Activated naive CD8-positive, alpha-beta T cell treated with anti-CD3 and anti-CD28 coated beads, Interleukin-2, amount 10 ng/mL, durations not matched to agents 7 days and 5 days (primary cell): ENCODE measurements at regions not wholly inside any gene's neighbourhood (a gene's known extent, or its start where the extent isn't known, plus 50 kb on each side); places are given as distances from the start of the nearest gene placed in this dataset.

Source experiments
- ATAC-seq: fragments of 150-1000 bp; cut with Tn5 transposase; one replicate; pipeline ENCODE4 v1.10.0; 2021; ENCODE audit warnings: low read depth, moderate library complexity
- POLR2A ChIA-PET: fragments of 350-600 bp; sonication (Branson Sonifier 250); formaldehyde crosslinking; loops from one replicate; lab custom pipeline; 2021; ENCODE audit warnings: antibody characterized with exemption; lab: Charles Lee
- DNase-seq: peaks from one replicate; pipeline ENCODE4 v3.0.0; 2021
- H3K27ac Mint-ChIP-seq: one replicate; pipeline ENCODE4 v1.8.0; 2022; ENCODE audit warnings: mild to moderate bottlenecking, mixed read lengths
- H3K27me3 Mint-ChIP-seq: one replicate; pipeline ENCODE4 v1.8.0; 2022; ENCODE audit warnings: mild to moderate bottlenecking, moderate library complexity, mixed read lengths
- H3K36me3 Mint-ChIP-seq: one replicate; pipeline ENCODE4 v1.8.0; 2021; ENCODE audit warnings: mild to moderate bottlenecking, mixed read lengths
- H3K4me1 Mint-ChIP-seq: one replicate; pipeline ENCODE4 v1.8.0; 2021; ENCODE audit warnings: mixed read lengths
- H3K4me3 Mint-ChIP-seq: one replicate; pipeline ENCODE4 v1.8.0; 2022; ENCODE audit warnings: mild to moderate bottlenecking, moderate library complexity, mixed read lengths
- H3K9me3 Mint-ChIP-seq: one replicate; pipeline ENCODE4 v1.8.0; 2021; ENCODE audit warnings: mixed read lengths

DNA sequence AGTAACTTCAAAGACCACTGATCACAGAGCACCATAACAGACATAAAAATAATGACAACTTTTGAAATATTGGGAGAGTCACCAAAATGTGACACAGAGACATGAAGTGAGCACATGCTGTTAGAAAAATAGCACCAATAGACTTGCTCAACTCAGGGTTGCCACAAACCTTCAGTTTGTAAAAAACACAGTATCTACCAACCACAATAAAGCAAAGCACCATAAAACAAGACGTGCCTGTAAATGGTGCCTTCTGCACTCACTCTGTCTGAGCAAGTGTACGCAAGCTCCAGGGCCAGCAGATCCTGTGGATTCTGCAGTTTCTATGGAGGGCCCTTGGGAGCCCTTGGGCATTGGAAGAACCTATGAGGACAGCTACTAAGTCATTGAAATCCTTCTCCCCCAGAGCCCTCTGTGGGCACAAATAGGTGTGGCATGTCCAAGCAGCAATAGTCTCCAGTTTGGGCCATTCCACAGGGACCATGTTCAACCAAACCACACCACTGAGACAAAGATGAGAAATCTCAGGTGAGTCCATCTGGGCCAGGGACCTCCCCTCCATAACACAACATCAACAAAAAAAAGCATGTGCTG lies 116.9 kb upstream of the RAB4A start:
- no peak for ATAC-seq

DNA sequence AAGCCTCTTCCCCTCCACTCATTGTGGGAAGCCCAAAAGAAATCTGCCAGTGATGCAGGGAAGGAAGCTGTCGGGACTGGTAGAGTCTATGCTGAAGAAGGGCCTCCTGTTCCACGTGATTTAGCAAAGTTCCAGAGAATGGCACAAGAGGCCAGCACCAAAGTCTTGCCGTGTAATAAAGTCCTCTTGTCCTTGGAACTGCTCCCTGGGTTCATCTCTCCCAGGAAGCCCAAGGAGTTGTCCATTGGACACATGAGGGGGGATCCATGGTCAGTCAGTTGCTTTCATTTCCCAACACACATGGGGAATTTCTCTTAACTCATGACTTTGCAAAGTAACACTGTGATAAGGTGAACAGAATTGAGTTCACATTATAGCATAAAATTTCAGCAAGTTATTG lies 116.1 kb upstream of the RAB4A start:
- Mint-ChIP-seq H3K27ac (no peak overlapping the region), H3K4me3 (no peak overlapping the region), H3K9me3 (no peaks in the 10 kb centered on the region), H3K4me1 (peaks cover 20% of the 10 kb centered on the region), H3K27me3 (peaks cover 2% of the 10 kb centered on the region), H3K36me3 (peaks cover 2% of the 10 kb centered on the region)
- no peak for ATAC-seq
- DNase-seq: no peak
- POLR2A ChIA-PET: no interaction called here

More for the DNA sequence above, 116.9 kb upstream of the RAB4A start:
- POLR2A ChIA-PET: no interaction called here
- H3K4me1 Mint-ChIP-seq: peaks cover 20% of the 10 kb centered on the region
- H3K4me3 Mint-ChIP-seq: no peak overlapping the region
- H3K9me3 Mint-ChIP-seq: no peaks in the 10 kb centered on the region
- H3K27me3 Mint-ChIP-seq: no peaks in the 10 kb centered on the region
- no peak overlapping the region for H3K27ac Mint-ChIP-seq
- peaks cover 2% of the 10 kb centered on the region for H3K36me3 Mint-ChIP-seq
- no peak for DNase-seq

DNA sequence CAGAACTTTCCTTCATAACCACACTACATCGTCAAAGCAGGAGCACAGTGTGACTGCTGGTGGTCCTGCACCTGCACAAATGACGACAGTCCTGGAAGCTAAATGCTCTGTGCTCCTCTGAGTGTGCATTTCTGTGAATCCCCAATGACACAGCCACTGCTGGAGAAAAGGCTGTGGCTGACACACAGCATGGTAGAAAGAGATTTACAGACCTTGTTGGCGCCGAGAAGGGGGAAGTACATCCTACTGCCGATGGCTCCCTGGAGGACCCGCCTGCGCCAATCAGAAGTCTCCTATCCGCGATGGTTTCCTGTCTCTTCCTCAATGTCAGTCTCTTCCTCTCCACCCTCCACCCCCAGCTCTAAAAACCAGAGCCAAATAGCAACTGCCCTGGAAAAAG lies 115.4 kb upstream of the RAB4A start:
- Mint-ChIP-seq H3K9me3 (no peaks in the 10 kb centered on the region), H3K4me1 (peaks cover 20% of the 10 kb centered on the region), H3K27ac (peak overlapping the region; percentile 78), H3K27me3 (peaks cover 2% of the 10 kb centered on the region), H3K36me3 (peaks cover 2% of the 10 kb centered on the region), H3K4me3 (peak overlapping the region; percentile 67)
- no peak for DNase-seq
- peak; percentile 82 for ATAC-seq
- POLR2A ChIA-PET: no interaction called here

GRCh38 chr1:229156872-229157271 lies 114.0 kb upstream of the RAB4A start:
- no peaks in the 10 kb centered on the region for H3K9me3 Mint-ChIP-seq
- no peak overlapping the region for H3K27ac Mint-ChIP-seq
- ATAC-seq (no peak), DNase-seq (no peak)
- peaks cover 2% of the 10 kb centered on the region for H3K27me3 Mint-ChIP-seq
- H3K36me3 Mint-ChIP-seq: peaks cover 2% of the 10 kb centered on the region
- POLR2A ChIA-PET: no interaction called here
- peaks cover 20% of the 10 kb centered on the region for H3K4me1 Mint-ChIP-seq
- H3K4me3 Mint-ChIP-seq: no peak overlapping the region

GRCh38 chr1:229157480-229157879 lies 113.4 kb upstream of the RAB4A start:
- H3K4me3 Mint-ChIP-seq: no peak overlapping the region
- H3K36me3 Mint-ChIP-seq: peaks cover 2% of the 10 kb centered on the region
- H3K4me1 Mint-ChIP-seq: peaks cover 19% of the 10 kb centered on the region
- ATAC-seq: no peak
- no peaks in the 10 kb centered on the region for H3K9me3 Mint-ChIP-seq
- H3K27me3 Mint-ChIP-seq: peaks cover 2% of the 10 kb centered on the region
- POLR2A ChIA-PET: no interaction called here
- no peak overlapping the region for H3K27ac Mint-ChIP-seq
- DNase-seq: no peak

DNA sequence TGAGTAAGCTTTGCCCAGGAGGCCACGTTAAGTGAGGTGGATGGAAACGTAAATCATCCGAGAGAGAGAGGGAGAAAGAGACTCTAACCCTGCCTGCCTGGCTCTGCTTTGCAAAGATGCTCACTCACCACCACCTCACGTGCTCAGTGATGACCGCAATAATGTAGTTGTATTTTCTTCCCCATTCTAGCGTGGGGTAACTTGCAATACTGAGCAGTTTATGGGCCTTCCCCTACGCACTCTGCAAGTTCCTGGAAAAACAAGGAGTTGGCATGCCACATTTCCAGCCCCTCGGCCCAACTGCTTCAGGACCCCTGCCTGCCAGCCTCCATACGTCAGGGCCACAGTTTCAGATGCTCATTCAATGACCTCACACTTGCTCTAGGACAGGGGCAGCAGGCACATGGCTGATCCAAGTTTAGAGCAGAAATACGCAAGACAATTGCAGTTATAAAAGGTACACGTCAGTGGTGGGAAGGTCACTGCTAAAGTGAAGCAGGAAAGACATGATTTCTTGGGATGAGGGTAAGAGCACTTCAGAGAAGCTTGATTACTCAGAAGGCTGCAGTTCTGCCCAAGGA lies 112.5 kb upstream of the RAB4A start:
- Mint-ChIP-seq H3K36me3 (peaks cover 2% of the 10 kb centered on the region), H3K27ac (no peak overlapping the region), H3K9me3 (no peaks in the 10 kb centered on the region), H3K4me3 (no peak overlapping the region), H3K27me3 (peaks cover 2% of the 10 kb centered on the region), H3K4me1 (peaks cover 19% of the 10 kb centered on the region)
- DNase-seq (no peak), ATAC-seq (no peak)
- POLR2A ChIA-PET: no interaction called here

- no peak overlapping the region for H3K27ac Mint-ChIP-seq
- peaks cover 2% of the 10 kb centered on the region for H3K36me3 Mint-ChIP-seq
- H3K4me3 Mint-ChIP-seq: no peak overlapping the region
- H3K27me3 Mint-ChIP-seq: peaks cover 2% of the 10 kb centered on the region
- no peaks in the 10 kb centered on the region for H3K9me3 Mint-ChIP-seq
- POLR2A ChIA-PET: no interaction called here
- H3K4me1 Mint-ChIP-seq: peaks cover 19% of the 10 kb centered on the region
- DNase-seq (no peak), ATAC-seq (no peak)
Observed at GRCh38 chr1:229158927-229159326, 112.0 kb upstream of the RAB4A start.

DNA sequence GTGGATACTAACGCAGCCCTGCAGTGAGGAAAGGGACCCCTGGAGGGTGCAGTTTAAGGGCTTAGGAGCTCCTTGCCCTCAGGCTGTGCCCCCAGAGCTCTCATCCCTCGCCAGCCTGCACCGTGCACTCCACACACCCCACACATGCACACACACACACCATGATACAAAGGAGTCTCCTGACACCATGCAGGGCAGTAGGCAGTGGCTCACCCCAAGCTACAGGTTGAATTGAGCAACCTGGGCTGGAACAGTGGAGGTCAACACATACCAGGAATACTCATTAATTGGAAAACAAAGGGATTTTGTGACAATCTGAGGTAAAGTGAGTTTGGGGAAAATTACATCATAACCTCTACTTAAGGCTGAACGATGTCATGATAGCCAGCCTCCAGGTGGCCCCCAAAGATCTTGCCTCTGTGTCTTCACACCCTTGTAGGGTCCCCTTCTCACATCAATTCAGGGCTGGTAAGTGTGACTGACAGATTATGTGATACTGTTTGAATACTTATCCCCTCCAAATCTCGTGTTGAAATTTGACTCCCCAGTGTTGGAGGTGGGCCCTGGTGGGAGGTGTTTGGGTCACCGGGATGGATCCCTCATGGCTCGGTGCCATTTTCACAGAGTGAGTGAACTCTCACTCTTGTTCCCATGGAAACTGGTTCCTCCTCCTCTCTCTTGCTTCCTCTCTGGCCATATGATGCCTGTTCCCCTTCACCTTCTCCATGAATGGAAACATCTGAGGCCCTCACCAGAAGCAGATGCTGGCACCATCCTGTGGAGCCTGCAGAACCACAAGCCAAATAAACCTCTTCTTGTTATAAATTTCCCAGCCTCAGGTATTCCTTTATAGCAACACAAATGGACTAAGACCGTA lies 111.0 kb upstream of the RAB4A start:
- Mint-ChIP-seq H3K4me1 (peaks cover 12% of the 10 kb centered on the region), H3K9me3 (no peaks in the 10 kb centered on the region), H3K4me3 (no peak overlapping the region), H3K36me3 (peaks cover 2% of the 10 kb centered on the region), H3K27ac (peak overlapping the region; percentile 21), H3K27me3 (peaks cover 2% of the 10 kb centered on the region)
- POLR2A ChIA-PET: no interaction called here
- DNase-seq (no peak), ATAC-seq (no peak)

DNA sequence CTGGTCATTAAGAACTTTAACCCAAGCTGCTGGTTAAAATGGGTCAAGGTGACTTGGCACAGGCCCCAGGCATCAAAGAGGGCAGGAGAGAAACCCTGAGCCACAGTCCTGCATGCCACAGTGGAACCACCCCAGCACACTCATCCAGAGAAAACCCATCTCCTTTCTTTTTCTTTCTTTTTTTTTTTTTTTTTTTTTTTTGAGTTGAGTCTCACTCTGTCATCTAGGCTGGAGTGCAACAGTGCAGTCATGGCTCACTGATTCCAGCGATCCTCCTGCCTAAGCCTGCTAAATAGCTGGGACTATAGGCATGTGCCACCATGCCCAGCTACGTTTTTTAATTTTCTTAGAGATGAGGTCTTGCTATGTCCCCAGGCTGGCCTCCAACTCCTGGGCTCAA lies 109.2 kb upstream of the RAB4A start:
- H3K27me3 Mint-ChIP-seq: peaks cover 2% of the 10 kb centered on the region
- H3K4me1 Mint-ChIP-seq: peaks cover 3% of the 10 kb centered on the region
- DNase-seq (no peak), ATAC-seq (no peak)
- no peak overlapping the region for H3K4me3 Mint-ChIP-seq
- POLR2A ChIA-PET: no interaction called here
- no peaks in the 10 kb centered on the region for H3K36me3 Mint-ChIP-seq
- H3K27ac Mint-ChIP-seq: no peak overlapping the region
- H3K9me3 Mint-ChIP-seq: no peaks in the 10 kb centered on the region

- POLR2A ChIA-PET: no interaction called here
- DNase-seq: no peak
- ATAC-seq: no peak
- Mint-ChIP-seq H3K27ac (no peak overlapping the region), H3K9me3 (no peaks in the 10 kb centered on the region), H3K36me3 (no peaks in the 10 kb centered on the region), H3K4me1 (peaks cover 2% of the 10 kb centered on the region), H3K4me3 (no peak overlapping the region), H3K27me3 (peaks cover 4% of the 10 kb centered on the region)
Observed at GRCh38 chr1:229162825-229163515, 107.9 kb upstream of the RAB4A start.

- DNase-seq (no peak), ATAC-seq (no peak)
- Mint-ChIP-seq H3K36me3 (no peaks in the 10 kb centered on the region), H3K9me3 (no peaks in the 10 kb centered on the region), H3K4me3 (no peak overlapping the region), H3K27me3 (peaks cover 2% of the 10 kb centered on the region), H3K27ac (no peak overlapping the region), H3K4me1 (no peaks in the 10 kb centered on the region)
- POLR2A ChIA-PET: no interaction called here
Observed at GRCh38 chr1:229164348-229164747, 106.6 kb upstream of the RAB4A start.

GRCh38 chr1:229164836-229165735 lies 105.8 kb upstream of the RAB4A start:
- Mint-ChIP-seq H3K9me3 (no peaks in the 10 kb centered on the region), H3K4me3 (no peak overlapping the region), H3K36me3 (no peaks in the 10 kb centered on the region), H3K4me1 (no peaks in the 10 kb centered on the region), H3K27me3 (peaks cover 2% of the 10 kb centered on the region), H3K27ac (no peak overlapping the region)
- DNase-seq (no peak), ATAC-seq (no peak)
- POLR2A ChIA-PET: no interaction called here

- POLR2A ChIA-PET: no interaction called here
- Mint-ChIP-seq H3K9me3 (no peaks in the 10 kb centered on the region), H3K4me3 (no peak overlapping the region), H3K27me3 (peaks cover 2% of the 10 kb centered on the region), H3K4me1 (no peaks in the 10 kb centered on the region), H3K27ac (no peak overlapping the region), H3K36me3 (no peaks in the 10 kb centered on the region)
- ATAC-seq (no peak), DNase-seq (no peak)
Observed at GRCh38 chr1:229167318-229167717, 103.6 kb upstream of the RAB4A start.
